ENCODE measurements at regions not wholly inside any gene's neighbourhood (a gene's known extent, or its start where the extent isn't known, plus 50 kb on each side); places are given as distances from the start of the nearest gene placed in this dataset.

DNA sequence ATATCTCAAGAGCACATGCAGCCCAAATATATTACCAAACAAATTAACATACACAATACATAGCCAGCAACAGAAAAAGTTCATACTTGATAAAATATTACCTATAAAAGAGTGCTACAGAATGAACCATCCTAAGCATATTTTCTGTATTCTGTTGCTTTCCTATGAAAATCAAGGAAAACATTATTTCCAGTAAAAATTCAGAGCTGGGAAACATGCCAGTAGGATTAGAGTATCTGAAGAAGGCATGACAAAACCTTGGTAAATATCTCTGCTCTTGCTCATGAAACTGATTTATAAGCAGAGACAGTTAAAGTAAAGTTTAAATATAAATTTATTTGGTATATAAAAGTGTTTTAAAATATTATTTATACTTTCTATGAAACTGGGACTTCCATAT, 599.7 kb downstream of the ARAP2 start:
- ATAC-seq (no peak), DNase-seq (ENCODE audit: low read depth, low spot score) (no peak)
- H3K4me1 ChIP-seq (ENCODE audit: control insufficient read depth, insufficient read depth, low read length): no peaks in the 10 kb centered on the region
- H3K9me3 ChIP-seq (ENCODE audit: control insufficient read depth, insufficient read depth, low read depth, low read length): no peaks in the 10 kb centered on the region
- CTCF ChIA-PET: no interaction called here
- BruUV-seq (replicated peaks): no TSS peak
- no peaks in the 10 kb centered on the region for H3K36me3 ChIP-seq (ENCODE audit: control insufficient read depth, insufficient read depth, low read length)
- no peaks in the 10 kb centered on the region for H3K27me3 ChIP-seq (ENCODE audit: control insufficient read depth, insufficient read depth, low read length)
- in situ Hi-C loops (cut with HindIII; ENCODE audit: low pct_unique_long_range_greater_than_20kb, low sequenced_read_pairs): no loop called here
- no peak overlapping the region for H3K27ac ChIP-seq (ENCODE audit: low read length)
- POLR2A ChIA-PET: no interaction called here
- H3K4me3 ChIP-seq (ENCODE audit: low read depth in 2 of 2, low read length in 2 of 2): no peak overlapping the region
- no peak for TF ChIP-seq TCF7L2 (IDR thresholded peaks at IDR 0.05; ENCODE audit: low read depth, low read length)
- no peak for TF ChIP-seq SIN3A (IDR thresholded peaks at IDR 0.05; ENCODE audit: borderline replicate concordance, insufficient read depth, low read depth, low read length)
- TF ChIP-seq POLR2AphosphoS5 (IDR thresholded peaks at IDR 0.05; ENCODE audit: low read depth, low read length): no peak
- TF ChIP-seq, protein P1, sequence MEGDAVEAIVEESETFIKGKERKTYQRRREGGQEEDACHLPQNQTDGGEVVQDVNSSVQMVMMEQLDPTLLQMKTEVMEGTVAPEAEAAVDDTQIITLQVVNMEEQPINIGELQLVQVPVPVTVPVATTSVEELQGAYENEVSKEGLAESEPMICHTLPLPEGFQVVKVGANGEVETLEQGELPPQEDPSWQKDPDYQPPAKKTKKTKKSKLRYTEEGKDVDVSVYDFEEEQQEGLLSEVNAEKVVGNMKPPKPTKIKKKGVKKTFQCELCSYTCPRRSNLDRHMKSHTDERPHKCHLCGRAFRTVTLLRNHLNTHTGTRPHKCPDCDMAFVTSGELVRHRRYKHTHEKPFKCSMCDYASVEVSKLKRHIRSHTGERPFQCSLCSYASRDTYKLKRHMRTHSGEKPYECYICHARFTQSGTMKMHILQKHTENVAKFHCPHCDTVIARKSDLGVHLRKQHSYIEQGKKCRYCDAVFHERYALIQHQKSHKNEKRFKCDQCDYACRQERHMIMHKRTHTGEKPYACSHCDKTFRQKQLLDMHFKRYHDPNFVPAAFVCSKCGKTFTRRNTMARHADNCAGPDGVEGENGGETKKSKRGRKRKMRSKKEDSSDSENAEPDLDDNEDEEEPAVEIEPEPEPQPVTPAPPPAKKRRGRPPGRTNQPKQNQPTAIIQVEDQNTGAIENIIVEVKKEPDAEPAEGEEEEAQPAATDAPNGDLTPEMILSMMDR (IDR thresholded peaks at IDR 0.05): no peak
- intact Hi-C loops (cut with micrococcal nuclease; ENCODE audit: unreplicated experiment): no loop called here

DNA sequence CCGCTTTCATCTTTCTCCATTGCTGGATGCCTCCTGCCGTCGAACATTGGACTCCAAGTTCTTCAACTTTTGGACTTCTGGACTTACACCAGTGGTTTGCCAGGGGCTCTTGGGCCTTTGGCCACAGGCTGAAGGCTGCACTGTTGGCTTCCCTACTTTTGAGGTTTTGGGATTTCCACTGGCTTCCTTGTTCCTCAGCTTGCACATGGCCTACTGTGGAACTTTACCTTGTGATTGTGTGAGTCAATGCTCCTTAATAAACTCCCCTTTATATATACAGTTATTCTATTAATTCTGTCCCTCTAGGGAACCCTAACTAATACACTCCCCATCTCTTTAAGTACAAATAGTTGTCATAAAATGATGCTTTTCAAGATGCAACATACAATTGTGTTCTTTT, 595.3 kb downstream of the ARAP2 start:
- Histone ChIP-seq H3K36me3 (ENCODE audit: control insufficient read depth, insufficient read depth, low read length) (no peaks in the 10 kb centered on the region), H3K27me3 (ENCODE audit: control insufficient read depth, insufficient read depth, low read length) (no peaks in the 10 kb centered on the region), H3K27ac (ENCODE audit: low read length) (no peak overlapping the region), H3K4me3 (ENCODE audit: low read depth in 2 of 2, low read length in 2 of 2) (no peak overlapping the region), H3K9me3 (ENCODE audit: control insufficient read depth, insufficient read depth, low read depth, low read length) (no peaks in the 10 kb centered on the region), H3K4me1 (ENCODE audit: control insufficient read depth, insufficient read depth, low read length) (no peaks in the 10 kb centered on the region)
- no peak for TF ChIP-seq TCF7L2 (IDR thresholded peaks at IDR 0.05; ENCODE audit: low read depth, low read length)
- no peak for TF ChIP-seq POLR2AphosphoS5 (IDR thresholded peaks at IDR 0.05; ENCODE audit: low read depth, low read length)
- TF ChIP-seq, protein P2, sequence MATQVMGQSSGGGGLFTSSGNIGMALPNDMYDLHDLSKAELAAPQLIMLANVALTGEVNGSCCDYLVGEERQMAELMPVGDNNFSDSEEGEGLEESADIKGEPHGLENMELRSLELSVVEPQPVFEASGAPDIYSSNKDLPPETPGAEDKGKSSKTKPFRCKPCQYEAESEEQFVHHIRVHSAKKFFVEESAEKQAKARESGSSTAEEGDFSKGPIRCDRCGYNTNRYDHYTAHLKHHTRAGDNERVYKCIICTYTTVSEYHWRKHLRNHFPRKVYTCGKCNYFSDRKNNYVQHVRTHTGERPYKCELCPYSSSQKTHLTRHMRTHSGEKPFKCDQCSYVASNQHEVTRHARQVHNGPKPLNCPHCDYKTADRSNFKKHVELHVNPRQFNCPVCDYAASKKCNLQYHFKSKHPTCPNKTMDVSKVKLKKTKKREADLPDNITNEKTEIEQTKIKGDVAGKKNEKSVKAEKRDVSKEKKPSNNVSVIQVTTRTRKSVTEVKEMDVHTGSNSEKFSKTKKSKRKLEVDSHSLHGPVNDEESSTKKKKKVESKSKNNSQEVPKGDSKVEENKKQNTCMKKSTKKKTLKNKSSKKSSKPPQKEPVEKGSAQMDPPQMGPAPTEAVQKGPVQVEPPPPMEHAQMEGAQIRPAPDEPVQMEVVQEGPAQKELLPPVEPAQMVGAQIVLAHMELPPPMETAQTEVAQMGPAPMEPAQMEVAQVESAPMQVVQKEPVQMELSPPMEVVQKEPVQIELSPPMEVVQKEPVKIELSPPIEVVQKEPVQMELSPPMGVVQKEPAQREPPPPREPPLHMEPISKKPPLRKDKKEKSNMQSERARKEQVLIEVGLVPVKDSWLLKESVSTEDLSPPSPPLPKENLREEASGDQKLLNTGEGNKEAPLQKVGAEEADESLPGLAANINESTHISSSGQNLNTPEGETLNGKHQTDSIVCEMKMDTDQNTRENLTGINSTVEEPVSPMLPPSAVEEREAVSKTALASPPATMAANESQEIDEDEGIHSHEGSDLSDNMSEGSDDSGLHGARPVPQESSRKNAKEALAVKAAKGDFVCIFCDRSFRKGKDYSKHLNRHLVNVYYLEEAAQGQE (IDR thresholded peaks at IDR 0.05; ENCODE audit: insufficient read depth in 1 of 2, low read depth in 2 of 2, low read length in 1 of 2): no peak
- TF ChIP-seq, protein P1 (IDR thresholded peaks at IDR 0.05): no peak
- no peak for TF ChIP-seq SIN3A (IDR thresholded peaks at IDR 0.05; ENCODE audit: borderline replicate concordance, insufficient read depth, low read depth, low read length)
- ATAC-seq (no peak), DNase-seq (ENCODE audit: low read depth, low spot score) (no peak)
- in situ Hi-C loops (cut with HindIII; ENCODE audit: low pct_unique_long_range_greater_than_20kb, low sequenced_read_pairs) (no loop called here), intact Hi-C loops (cut with micrococcal nuclease; ENCODE audit: unreplicated experiment) (no loop called here)
- CTCF ChIA-PET: no interaction called here
- POLR2A ChIA-PET: no interaction called here
- no TSS peak for BruUV-seq (replicated peaks)

Data from Panc1 (cell line).